ENCODE measurements at regions not wholly inside any gene's neighbourhood (a gene's known extent, or its start where the extent isn't known, plus 50 kb on each side); places are given as distances from the start of the nearest gene placed in this dataset.
A peak's percentile ranks its signal among the peaks of the same experiment; 100 is the strongest.
"Not testable (repeated sequence)": the region's sequence is repeated elsewhere in the genome, so short reads cannot be mapped to it uniquely, and the experiment has no call there.

DNA sequence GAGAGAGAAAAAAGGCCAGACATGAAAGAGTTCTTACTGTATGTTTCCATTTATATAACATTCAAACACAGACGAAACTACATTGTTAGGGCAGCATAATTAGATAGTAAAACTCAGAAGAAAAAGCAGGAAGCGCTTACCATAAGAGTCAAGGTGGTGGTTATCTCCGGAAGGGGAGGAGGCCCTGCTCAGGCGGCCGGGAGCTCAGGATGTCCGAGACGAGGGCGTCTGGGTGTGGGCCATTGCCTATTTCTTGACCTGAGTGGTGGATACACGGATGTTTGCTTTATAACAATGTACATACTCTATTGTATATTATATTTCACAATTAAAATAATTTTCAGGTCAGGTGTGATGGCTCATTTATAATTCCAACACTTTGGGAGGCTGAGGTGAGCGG lies 80.9 kb upstream of the COL5A1 start:
- no peak for DNase-seq (ENCODE audit: low read depth, low spot score)

DNA sequence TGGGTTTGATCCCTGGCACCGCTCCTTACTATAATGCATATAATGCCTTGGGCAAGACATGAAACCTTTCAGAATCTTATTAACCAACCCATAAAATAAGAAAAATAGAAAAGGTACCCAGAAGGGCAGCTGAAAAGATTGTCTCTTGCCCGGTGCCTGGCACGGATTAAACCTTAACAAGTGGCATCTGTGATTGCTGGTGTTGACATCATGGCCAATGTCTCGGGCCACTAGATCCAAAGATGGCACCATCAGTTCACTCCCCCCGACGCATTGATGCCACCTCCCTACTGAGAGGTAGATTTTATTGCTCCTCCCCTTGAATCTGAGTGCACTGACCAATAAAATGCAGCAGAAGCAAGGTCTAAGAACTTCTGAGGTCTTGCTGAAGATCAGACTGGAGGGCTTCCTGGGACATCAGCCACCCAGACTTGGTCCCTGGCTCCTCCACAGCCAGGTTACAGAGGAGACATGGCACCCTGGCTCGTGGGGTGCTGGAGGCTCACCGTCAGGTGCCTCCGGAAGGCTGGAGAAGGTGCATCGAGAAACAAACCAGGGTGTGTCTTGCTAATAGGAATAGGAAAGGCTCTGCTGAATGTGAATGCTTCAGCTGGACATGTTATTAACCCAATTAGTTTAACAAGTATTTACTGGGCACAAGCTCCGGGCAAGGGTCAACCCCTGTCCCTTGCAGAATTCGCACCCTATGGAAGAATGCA lies 80.0 kb upstream of the COL5A1 start:
- no peak for DNase-seq (ENCODE audit: low read depth, low spot score)

DNA sequence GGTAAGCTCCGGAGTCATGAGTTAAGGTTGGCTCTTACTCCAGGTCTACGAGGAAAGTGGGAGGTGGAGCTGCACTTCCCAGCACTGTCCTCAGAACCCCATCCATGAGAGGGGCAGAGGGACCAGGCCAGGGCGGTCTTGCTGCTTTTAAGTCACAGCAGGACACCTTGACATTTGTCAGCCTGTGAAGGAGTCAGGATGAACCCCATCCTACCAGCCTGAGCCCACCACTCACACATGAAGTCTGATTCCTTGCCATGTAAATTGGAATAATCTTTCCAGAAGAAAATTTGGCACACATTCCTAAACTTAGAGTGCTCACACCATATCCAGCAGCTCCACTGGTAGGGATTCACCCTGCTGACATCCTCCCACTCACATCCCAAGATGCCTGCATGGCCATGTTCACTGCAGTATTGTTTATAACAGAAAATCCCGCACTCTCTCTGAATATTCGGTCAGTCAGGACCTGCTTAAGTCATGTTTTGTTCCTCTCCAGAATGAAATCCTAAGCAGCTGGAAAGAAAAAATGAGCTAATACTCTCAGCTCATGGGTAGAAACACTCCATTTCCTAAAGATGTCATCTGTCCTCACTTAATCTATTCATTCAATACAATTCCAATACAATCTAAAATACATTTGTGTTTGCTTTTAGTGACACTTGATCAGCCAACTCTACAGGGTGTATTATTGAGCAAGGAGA lies 79.3 kb upstream of the COL5A1 start:
- no peak for DNase-seq (ENCODE audit: low read depth, low spot score)

DNA sequence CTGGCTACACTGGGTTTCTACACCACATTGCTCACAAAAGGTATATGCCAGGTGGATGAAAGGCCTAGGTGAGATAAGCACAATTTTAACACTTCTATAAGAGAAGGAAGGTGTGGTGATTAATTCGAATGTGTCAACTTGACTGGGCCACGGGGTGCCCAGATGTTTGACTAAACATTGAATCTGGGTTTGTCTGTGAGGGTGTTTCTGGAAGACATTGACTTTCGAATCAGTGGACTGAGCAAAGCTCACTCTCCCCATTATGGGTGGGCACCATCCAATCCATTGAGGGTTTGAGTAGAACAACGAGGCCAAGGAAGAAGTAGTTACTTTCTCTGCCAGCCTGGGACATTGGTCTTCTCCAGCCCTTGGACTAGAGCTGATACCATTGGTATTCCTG lies 78.2 kb upstream of the COL5A1 start:
- DNase-seq (ENCODE audit: low read depth, low spot score), result no peak

DNA sequence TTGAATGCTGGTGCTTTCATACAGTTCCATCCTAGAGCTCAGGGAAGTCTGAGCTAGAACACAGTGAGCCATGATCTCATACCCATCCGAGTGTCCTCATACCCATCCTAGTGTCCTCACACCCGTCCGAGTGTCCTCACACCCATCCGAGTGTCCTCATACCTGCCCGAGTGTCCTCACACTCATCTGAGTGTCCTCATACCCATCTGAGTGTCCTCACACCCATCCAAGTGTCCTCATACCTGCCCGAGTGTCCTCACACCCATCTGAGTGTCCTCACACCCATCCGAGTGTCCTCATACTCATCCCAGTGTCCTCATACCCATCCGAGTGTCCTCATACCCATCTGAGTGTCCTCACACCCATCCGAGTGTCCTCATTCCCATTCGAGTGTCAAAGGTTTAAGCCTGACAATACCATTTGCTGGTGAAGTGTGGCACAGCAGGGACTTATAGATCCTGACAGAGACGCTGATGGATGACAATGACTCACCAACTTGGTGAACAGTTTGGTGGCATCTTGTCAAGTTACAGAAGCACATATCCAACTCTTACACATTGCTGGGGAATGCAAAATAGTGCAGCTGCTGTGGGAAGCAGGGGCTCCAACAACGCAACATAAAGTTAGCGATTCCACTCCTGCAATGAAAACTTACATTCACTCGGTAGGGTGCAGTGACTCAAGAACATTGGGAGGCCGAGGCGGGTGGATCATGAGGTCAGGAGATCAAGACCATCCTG lies 77.0 kb upstream of the COL5A1 start:
- no peak for DNase-seq (ENCODE audit: low read depth, low spot score)

DNA sequence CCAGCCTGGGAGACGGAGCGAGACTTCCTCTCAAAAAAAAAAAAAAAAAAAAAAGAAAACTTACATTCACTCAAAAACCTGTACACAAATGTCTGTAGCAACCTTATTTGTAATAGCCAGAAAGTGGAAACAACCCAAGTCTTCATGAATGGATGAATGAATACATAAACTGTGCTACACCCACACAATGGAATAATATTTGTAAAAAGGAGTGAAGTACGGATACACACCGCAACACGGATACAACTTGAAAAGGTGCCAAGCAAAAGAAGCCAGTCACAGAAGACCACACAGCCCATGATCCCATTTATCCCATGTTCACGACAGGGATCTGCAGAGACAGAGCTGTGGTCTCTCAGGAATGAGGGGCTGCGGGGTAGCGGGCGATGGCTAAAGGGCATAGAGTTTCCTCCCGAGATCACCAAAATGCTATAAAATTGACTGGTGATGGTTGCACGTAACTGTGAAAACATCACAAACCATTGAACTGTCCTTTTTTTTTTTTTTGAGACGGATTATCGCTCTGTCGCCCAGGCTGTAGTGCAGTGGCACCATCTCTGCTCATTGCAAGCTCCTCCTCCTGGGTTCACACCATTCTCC lies 76.2 kb upstream of the COL5A1 start:
- DNase-seq (ENCODE audit: low read depth, low spot score), result no peak

DNA sequence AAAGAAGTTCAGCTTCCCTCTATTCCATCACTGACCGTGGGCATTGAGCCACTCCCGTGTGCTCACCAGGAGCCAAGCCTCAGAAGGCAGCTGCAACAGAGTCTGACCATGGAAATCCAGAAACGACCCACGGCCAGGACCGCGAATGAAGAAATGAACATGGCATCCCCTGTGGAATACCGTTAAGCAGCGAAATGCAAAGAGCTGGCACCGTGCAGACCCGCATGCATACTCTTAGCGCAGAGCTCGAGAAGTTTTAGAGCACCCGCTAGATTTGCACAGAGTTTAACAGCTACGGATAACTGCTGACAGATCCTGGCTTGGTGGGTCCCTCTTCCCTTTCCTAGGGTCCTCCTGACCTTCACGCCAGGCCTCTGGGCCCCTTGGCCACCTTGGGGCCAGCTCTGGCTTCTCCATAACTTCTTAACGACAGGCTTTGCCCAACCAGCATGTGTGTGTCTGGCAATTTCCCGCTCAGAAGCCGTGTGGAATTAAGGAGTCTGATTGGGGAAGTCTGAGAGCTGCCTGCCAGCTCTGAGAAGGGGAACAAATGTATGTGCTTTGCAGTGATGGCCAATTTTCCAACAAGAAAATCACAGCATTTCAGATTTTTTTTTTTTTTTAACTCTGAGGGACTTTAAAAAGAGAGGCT lies 75.3 kb upstream of the COL5A1 start:
- no peak for DNase-seq (ENCODE audit: low read depth, low spot score)

DNA sequence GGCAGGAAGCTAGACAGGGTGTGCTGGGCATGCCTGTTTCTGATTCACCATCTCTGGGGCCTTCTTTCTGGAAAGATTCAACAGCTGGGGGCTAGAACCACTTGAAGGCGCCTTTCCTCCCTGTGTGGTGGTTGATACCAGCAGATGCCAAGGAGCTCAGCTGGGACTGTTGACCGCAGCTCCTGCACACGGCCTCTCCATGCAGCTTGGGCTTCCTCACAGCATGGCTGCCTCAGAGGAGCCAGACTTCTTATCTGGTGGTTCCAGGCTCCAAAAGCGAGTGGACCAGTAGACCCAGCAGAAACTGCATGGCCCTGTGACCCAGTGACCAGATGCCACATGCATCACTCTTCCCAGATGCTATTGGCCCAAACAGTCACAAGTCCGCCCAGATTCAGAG lies 74.7 kb upstream of the COL5A1 start:
- no peak for DNase-seq (ENCODE audit: low read depth, low spot score)

DNA sequence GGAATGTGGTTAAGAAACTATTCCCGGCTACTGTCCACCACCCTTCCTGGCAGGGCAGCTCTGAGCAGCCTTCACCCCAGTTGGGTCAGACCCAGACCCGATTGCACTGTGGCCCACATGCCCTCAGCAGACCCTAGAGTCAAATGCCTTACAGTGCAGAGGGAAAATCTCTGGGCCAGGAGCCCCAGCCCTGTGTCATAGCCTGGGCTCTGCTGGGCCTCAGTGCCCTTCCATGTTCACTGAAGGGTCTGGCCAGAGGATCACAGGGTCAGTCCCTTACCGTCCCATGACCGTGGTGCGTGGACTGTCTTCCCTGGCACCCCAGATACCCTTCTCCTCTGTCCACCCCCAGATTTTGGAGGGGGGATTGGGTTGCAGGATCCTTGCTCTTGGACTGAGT lies 73.5 kb upstream of the COL5A1 start:
- no peak for DNase-seq (ENCODE audit: low read depth, low spot score)

DNA sequence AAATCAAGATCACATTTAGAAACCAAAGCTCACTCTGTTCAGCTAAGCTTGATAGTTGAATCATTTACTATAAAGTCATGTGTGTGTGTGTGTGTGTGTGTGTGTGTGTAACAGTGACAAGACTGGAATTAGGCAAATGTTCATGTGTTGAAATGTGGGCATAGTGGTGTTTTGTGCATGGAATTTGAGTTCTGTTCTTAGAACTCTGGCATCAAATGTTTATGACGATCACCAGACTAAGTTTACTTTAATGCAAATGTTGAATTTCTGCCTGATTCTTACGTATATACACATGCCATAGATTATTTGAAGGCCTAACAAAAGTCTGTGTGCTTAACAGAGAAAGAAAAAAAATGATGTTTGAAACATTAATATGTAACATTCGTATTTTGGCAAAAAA lies 72.8 kb upstream of the COL5A1 start:
- DNase-seq (ENCODE audit: low read depth, low spot score), result no peak

DNA sequence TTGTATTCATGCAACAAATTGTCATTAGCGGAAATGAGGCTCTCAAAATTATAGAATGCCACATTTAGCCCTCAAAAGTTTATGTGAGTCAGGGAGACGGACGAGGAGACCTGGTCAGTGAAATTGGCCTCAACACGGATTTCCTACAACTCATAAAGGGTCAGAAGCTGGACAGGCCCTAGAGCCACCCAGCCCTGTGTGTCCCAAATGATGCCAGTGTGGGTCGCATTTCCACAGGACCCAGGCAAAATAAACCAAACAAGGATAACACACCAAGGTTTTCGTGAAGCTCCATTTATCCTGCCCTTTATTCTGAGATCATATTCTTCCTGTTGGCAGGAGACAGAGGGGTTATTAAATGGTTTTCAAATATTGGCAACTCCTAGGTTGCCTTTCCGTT lies 72.0 kb upstream of the COL5A1 start:
- no peak for DNase-seq (ENCODE audit: low read depth, low spot score)

DNA sequence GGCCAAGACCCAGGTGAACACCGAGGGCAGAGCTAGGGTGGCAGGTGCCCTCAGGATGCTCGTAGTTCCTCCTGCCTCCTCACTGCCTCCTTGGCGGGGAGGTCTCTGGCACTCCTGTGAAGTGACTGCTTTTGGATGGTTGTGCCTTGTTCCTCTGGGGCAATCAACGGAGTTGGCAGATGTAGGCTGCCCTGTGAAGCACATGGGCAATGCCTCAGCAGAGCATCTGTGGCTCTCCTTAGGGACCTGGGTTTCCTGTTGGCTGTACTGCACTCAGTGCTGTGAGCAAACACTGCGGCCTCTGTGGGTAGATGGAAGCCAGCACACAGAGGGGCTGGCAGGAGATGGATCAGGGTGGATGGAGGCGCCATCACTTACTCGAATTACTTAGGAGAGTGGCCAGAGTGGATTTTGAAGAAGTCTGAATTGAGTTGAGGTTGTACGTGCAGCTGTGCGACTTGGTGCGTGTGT lies 71.4 kb upstream of the COL5A1 start:
- no peak for DNase-seq (ENCODE audit: low read depth, low spot score)

DNA sequence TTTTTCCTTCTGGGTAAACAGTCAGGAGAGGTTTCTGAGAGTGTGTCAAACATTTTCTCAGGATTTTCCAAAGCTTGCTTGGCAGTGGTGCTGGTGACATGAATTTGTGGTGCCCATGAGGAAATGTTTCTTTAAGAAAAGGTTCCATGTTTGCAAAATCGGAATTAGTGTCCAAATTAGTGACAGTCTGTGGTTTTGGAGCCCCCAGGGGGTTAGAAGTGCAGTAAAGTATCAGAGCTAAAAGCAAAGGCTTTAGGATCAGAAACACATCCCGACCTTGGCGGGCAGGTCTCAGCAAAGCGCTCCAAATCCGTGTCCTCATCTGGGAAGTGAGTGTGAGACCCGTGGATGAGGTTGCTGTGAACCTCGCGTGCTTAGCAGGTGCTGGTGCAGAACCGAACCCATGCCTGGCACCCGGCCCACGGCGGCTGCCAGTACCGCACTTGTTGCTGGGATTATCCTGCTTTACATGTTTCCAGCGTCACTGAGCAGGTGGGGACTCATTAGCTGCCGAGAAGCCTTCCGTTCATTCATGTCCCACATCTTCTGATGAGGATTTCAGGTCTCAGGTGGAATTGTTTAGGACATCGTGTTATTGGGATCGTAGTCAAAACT lies 70.8 kb upstream of the COL5A1 start:
- DNase-seq (ENCODE audit: low read depth, low spot score), result no peak

DNA sequence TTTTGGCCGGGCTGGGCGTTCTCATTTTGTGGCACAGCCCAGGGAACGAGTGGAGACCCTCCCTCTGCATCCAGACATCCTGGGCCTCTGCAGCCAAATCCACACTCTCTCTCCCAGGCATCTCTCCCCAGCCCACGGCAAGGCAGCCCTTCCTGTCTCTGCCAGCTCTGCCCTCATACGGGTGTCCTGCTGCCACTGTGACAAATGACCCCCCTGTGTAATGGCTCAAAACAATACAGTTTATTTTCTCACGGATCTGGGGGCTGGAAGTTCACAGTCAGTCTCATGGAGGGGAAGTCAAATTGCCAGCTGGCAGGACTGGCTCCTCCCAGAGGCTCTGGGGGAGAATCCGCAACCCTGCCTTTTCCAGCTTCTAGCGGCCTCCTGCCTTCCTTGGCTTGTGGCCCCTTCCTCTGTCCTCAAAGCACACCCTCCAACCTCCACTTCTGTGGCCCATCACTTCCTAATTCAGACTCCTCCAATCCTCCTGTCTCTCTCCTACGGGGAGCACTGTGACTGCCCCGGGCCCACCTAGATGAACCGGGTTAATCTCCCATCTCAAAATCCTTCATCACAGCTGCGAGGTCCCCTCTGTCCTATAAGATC lies 70.2 kb upstream of the COL5A1 start:
- no peak for DNase-seq (ENCODE audit: low read depth, low spot score)

DNA sequence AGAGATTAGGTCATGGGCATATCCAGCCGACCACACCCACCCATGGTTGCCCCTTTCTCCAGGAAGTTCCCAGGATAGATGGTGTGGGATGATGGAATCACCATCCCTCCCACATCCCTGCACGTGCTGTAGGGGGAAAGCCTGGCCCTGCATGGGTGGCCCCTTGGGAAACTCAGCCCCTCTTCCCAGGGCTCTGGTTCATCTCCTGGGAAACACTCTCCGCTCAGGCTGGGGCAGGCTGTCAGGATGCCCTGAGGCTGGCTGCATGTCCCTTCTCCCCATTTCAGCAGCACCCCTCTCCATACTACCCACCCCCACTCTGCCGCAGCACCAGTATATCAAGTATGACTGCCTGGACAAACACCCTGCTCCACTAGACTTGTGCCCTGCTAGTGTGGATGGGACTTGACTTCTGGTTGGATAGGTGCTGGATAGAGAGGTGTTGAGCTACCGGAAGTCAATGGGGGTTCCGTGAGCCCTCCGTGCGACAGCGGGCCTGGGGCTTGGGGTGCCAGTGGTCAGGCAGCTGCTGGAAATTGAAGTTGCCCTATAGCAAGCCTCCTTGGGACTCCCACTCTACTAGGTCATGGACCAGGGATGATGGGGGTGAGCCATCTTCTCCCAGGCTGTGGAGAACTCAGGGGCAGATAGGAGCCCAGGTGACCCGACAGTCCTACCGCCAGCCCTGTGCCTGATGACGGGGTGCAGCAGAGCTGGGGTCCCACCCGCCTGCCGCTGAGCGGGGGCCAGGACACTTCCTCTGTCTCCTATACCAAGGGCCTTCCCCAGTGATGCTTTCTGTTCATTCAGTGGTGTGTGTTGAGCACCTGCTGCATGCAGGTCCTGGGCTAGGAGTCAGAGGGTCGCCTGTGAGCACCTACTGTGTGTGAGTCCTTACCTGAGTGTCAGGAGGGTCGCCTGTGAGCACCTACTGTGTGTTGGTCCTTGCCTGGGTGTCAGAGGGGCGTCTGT lies 69.4 kb upstream of the COL5A1 start:
- no peak for DNase-seq (ENCODE audit: low read depth, low spot score)

DNA sequence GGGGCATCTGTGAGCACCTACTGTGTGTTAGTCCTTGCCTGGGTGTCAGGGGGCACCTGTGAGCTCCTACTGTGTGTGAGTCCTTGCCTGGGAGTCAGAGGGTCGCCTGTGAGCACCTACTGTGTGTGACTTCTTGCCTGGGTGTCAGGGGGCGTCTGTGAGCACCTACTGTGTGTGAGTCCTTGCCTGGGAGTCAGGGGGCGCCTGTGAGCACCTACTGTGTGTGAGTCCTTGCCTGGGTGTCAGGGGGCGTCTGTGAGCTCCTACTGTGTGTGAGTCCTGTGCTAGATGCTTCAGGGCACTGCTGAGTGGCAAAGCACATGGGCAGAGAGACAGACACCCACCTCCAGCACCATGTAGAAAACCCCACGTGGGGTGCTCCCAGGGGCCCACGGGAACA lies 66.9 kb upstream of the COL5A1 start:
- not testable (repeated sequence) for DNase-seq (ENCODE audit: low read depth, low spot score)

DNA sequence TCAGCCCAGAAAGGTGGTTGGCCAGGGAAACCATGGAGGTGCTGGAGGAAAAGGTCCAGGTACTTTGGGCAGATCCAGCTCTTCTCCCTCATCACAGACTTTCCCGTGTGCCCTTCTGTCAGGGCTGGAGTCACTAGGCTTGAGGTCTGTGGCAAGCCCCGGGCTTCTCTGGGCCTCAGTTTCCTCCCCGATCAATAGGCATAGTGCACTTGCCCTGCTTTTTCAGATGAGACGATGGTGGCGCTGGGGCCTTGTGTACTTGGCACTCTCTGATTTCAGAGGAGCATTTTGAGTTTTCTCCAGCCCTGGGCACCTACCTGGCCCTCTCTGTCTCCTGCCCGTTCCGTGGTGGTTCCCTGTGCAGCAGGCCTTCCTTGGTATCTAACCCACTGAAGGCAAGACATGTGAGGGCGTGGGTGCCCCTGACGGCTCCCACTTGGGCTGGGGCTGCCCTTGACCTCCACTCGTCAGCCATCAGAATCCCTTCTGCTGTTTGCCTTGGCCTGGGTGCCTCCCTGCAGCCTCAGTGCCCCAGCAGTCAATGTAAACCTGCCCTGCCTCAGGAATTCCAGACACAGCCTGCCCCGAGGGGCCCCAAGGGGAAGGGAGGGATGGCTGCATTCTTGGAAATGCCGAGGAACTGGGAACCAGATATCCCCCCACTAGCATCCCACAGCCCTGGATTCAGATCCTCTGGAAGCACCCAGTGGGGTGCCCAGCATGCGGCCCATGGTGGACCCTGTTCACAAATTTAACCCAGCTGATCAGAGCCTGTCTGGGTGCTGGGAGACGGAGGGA lies 66.3 kb upstream of the COL5A1 start:
- peak; percentile 54 for DNase-seq (ENCODE audit: low read depth, low spot score)

DNA sequence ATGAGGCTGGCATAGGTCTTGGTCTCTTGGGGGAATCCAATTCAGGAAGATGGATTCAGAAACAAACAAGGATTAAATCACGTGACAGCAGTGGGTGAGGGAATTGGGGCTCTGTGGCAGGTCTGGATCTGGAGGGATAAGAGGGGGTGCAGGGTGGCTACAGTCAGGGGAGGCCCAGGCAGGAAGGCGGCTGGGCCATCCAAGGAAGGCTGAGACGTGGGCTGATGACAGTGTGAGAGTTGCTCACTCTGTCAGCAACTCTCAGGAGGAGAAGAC lies 65.8 kb upstream of the COL5A1 start:
- no peak for DNase-seq (ENCODE audit: low read depth, low spot score)

DNA sequence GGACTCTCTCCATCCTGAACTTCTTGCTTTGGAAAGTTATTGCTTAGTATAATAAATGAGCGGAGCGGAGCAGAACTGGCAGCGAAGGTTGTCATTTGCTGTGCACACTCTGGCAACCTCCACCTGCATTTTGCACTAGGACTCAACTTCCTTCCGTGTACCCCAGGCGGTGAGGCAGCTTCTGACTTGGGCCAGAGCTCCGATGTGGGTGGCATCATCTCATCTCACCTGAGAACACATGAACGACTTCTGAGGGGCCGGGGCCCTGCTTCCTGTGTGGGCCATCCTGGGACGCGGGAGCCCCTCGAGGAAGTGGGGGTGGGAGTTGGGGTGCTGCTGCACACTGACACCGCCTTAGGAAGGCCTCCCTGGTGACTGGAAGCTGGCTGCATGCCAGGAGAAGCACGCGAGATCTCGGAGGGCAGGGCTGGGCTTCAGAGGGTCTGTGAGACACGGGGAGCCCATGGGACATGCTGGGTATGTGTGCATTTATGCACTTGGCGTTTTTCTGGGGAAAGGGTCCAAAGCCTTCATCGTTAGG lies 56.5 kb upstream of the COL5A1 start:
- no peak for DNase-seq (ENCODE audit: low read depth, low spot score)

All from ELF-1 (cell line).